GM21529 (cell line): ENCODE measurements at regions not wholly inside any gene's neighbourhood (a gene's known extent, or its start where the extent isn't known, plus 50 kb on each side); places are given as distances from the start of the nearest gene placed in this dataset.

Experiments
- ATAC-seq: cut with Tn5 transposase; IDR thresholded peaks from one replicate; pipeline ENCODE4 v1.9.1; 2021; ENCODE audit not compliant: unreplicated experiment

DNA sequence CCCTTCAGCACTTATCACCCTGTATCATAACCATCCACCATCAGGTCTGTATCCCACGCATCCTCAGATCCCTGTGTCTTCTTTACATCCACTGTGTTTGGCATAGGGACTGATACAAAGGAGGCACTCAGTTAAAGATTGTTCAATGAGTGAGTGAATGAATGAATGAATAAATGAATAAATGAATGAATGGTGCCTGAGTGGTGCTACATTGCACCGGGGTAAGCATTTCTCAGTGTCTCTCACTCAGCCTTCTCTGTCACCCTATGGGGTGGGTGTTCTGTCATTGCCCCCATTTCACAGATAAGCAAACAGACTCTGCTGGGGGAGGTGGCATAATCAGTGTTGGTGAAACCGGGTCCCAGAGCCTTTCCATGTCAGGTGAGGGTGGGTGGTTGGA is 56.6 kb upstream of the ID3 start:
- no peak for ATAC-seq

DNA sequence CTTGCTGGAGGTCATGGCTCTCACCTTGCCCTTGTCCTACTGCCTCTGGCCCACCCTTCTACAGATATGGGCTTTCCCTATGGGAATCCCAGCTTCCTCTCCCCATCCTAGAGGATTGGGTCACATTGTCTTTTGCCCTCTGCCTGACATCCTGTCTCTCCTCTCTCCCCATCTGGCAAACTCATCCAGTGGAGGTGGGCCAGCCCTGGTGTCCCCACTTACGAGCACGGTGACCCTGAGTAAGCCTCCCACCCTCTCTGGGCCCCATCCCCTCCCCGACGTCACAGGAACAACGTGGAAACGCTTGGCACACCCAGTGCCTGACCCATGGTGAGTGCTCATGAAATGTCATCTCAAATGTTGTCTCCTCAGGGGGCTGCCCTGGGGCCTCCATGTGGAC is 56.1 kb upstream of the ID3 start:
- no peak for ATAC-seq

DNA sequence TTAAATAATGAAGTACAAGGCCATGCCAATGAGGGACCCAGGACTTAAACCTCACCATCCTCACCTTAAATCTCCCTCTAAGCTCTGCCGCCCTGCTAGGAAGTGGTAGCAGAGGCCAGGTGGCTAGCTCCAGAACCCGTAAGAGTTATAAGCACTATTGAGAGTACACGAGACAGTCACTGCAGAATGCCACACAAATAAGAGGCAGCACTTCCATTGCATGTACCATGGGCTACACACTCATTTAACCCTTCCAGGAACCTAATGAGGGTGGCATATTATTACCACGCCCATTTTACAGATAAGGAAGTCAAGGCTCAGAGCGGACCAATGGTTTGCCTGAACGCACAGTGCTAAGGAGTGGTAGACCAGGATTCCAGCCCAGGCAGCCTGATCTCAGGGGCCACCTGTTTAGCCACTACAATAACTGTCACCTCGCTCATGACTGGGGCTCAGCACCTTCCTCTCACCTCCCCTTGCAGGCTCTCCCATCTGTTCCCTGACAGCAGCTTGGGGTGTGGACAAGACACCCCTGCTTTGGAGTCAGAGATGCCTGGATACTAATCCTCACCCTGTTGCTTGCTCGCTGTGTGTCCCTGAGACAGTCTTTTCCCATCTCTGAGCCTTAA is 54.8 kb upstream of the ID3 start:
- no peak for ATAC-seq

DNA sequence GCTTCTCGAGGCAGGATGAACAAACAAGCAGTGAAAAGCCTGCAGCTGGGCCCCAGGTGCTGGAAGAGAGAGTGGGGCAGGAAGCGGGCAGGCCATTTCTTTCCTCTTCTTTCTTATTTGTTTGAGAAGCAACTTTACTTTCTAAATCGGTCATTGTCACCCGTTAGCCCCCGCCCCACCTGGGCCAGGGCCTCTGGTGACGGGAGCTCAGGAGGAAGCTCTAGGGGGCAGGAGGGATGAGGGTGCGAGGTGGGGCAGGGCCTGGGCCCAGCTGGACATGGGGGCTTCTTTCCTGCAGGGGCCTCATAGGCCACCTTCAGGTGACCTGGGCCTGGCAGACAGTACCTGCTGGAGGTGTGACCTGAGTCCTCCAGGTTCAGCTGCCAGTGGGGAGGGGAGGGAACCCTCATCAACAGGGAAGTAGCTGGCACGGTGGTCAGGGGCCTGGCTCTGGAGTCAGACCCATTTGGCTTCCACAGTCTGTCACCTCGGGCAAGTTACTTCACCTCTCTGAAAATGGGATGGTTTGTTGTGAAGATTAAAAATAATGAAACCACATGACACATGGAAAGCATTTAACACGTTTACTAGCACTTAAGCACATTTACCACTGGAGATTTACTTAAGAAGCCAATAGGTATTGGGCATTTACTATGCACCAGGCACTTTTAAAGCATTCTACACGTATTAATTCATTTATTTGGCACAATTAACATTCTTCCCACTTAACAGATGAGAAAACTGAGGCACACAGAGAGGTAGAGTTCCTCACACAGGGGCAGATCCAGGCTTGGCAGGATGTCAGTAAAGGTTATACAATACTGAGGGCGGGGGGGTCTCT is 54.1 kb upstream of the ID3 start:
- peak; percentile 50 for ATAC-seq

DNA sequence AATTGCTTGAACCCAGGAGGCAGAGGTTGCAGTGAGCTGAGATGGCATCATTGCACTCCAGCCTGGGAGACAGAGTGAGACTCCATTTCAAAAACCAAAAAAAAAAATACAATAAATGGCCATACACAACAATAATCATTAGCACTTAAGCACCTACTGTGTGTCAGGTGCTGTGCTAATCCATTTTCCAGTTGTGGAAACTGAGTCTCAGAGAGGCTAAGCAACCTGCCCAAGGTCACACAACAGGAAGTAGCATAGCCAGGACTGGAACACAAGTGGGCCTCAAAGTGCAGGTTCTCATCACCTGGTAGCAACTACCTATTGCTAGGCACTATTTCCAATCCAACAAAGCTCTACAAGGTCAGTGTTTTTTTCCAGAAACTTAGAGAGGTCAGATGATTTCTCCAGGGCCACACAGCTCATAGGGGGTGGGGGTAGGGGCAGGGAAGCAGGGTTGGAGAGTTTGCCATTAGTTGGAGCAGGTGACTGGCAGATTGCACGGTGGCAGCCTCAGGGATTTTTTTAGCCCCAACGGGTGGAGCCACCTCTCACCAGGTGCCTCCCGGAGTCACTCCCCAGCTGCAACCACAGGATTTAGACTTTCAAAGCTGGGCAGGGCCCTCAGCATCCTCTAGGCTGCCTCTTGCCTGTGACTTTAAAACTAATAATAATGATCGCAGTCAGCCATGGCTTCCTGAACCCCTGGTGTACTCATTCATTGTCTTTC is 52.5 kb upstream of the ID3 start:
- no peak for ATAC-seq

- ATAC-seq: no peak
These were observed 51.4 kb upstream of the ID3 start for GRCh38 chr1:23610677-23611076.

DNA sequence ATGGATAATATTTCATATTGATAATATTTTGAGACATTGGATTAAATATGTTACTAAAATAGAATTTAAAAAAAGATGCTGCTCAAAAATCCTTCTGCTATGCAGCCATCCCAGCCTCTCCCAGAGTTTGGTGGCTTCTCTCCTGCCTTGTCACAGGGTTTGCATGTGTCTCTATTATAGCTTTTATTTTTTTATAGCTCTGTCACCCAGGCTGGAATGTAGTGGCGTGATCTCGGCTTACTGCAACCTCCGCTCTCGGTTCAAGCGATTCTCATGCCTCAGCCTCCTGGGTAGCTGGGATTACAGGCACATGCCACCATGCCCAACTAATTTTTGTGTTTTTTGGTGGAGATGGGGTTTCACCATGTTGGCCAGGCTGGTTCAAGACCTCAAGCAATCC is 50.7 kb upstream of the ID3 start:
- no peak for ATAC-seq
